Adrenal gland (tissue), 5 donors: ENCODE measurements at regions not wholly inside any gene's neighbourhood (a gene's known extent, or its start where the extent isn't known, plus 50 kb on each side); places are given as distances from the start of the nearest gene placed in this dataset.

Source experiments
- CTCF ChIP-seq, 6 experiments: fragments of 450-650 bp in 4 of 6; fragments of 200-600 bp in 2 of 6; sonication (generic) in 1 of 6; IDR thresholded peaks; 1 replicate in 5 of 6; 2 replicates in 1 of 6; pipeline versions ENCODE4 v1.5.1 to v1.8.0; 2016 to 2021; ENCODE audit warnings: antibody characterized with exemption in 6 of 6, mild to moderate bottlenecking in 2 of 6, moderate library complexity in 1 of 6
- POLR2A ChIP-seq, 2 donors: fragments of 450-650 bp; IDR thresholded peaks; one replicate each; pipeline ENCODE4 v1.6.1; 2017; ENCODE audit warnings: antibody characterized with exemption in 2 of 2, mild to moderate bottlenecking in 2 of 2, moderate library complexity in 1 of 2
- donor health status: DM: no; HTN: no; CAD: no.

- no peak for TF ChIP-seq POLR2A (IDR thresholded peaks at IDR 0.05)
- TF ChIP-seq CTCF (IDR thresholded peaks at IDR 0.05) = no peak
These were observed 86.9 kb upstream of the UBE2E2 start for GRCh38 chr3:23116081-23116837.
